ENCODE measurements at regions not wholly inside any gene's neighbourhood (a gene's known extent, or its start where the extent isn't known, plus 50 kb on each side); places are given as distances from the start of the nearest gene placed in this dataset.

DNA sequence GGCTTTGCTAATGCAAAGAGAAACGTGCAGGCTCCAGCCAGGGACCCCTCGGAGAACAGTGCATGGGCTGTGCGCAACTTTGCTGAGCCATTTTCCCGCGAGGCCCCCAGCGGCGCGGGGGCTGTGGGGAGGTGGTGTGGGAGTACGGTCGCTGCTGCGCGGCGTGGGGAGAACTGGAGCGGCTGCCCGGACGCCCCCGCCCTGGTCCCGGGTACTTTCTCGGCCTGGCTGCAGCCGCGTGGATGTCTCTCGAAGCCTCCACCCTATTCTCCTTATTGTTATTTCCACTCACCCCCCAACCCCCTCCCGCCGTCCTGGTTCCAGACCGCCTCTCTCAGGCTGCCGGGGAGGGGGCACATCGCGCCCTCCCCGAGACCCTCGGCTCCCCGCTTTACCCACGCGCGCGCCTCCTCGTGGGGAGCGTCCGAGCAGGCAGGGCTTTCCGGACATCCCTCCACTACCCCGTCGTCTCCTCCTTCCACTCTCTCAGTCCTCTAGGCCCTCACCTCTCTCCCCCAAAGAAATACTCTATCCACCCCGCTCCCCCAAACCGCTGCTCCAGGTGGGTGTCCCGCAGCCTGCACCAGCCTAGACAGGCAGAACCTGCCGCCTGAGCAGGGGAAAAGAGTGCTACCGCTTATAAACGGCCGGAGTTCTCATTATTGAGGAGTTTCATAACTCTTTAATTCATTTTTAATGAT is 68.6 kb upstream of the TBCA start:
- DNase-seq (ENCODE audit: low read depth) = no peak

DNA sequence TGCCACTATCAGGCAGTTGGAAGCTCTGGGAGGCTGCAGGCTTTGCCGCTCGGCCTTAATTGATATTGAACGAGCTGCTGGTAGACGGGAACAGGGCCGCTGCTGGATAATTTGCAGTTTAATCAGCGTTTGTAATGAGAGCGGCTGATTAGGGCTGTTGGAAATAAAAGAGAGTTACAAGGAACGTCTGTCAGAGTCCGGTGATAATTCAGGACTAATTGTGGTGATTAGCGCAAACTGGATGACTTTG is 68.2 kb upstream of the TBCA start:
- no peak for DNase-seq (ENCODE audit: low read depth)

DNA sequence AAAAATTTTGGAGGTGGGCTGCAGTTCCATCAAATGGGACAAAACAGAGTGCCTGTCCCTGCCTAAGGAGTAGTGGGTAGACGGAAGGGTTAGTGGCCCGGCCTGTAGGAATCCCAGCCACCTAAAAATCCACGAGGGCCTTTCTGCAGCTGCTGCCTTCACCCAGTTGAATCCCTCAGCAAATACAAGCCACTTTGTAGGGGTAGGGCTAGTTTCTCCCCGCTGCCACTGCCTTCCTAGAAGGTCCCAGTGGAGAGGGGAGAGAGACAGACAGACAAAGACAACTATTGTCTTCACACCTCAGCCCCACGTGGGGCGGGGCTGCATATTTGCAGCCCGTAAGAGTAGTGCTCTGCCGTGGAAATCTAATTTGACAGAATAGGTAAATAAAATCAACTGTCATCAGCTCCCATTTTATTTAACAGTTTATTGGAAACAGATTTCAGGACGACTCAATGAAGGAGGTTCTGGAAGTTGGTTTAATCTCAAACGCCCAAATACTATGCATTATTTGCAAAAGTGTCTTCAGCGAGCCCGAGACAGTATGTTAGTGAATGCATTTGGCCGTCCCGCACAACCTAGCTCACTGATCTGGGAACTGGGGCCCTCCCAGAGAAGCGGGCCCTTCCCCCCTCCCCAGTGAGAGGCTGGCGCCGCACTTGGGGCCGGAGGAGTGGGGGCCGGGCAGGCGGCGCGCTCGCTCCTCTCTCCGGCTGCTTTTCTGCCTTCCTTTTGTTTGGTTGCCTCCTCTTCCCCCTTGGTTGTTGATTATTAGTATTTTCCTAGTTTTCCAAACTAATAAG is 67.6 kb upstream of the TBCA start:
- no peak for DNase-seq (ENCODE audit: low read depth)

DNA sequence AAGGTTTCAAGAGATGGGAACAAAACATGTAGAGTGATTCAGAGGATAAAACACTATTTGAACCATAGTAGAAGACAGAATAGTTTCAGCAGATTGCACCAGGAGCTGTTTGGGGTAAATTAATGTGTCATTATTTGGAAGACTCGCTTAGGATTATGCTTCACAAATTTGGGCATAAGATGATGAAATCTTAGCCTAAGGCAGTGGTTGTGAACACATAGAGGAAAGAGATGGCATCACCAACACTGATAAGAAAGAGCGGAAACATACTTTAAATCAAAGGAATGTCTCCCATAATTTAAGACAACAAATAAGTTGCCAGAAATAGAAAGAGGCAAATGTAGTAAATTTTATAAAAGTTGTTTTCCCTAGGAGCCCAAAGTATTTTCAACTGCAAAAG is 66.1 kb upstream of the TBCA start:
- DNase-seq (ENCODE audit: low read depth) = no peak

DNA sequence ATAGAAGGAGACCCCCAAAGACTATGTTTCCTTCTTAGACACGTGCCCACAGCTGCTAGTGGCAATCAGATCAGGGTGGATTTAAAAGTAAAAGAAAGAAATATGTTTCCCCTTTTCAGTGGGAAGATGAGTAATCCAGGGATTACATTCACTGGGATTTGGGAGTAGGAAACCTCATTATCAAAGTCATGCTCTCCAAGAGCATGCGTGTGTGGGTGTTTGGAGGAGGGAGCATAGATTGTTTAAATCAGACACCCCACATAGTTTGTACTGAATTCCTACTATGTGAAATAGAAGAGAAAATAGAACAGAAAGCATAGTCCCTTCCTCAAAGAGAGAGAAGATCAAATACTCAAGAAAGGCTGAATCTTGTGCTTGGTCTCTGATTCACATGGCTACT is 65.5 kb upstream of the TBCA start:
- DNase-seq (ENCODE audit: low read depth) = no peak

DNA sequence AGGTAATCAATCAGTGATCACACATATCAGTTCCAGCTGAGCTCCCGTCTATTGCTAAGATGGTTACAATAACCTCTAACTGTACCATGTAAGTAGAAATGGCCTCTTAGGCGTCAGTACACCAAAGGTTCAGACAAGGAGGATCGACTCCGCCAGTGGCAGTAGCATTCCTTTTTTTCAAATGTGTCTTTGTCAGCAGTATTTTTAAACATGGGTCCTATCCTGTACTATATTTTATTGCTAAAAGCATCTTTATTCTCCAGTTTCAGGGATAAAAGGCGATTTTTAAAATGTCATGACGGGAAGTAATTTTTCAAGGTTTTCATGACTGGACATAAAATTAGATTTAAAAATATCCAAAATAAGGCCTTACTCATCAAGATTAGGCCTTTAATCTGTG is 64.8 kb upstream of the TBCA start:
- no peak for DNase-seq (ENCODE audit: low read depth)

DNA sequence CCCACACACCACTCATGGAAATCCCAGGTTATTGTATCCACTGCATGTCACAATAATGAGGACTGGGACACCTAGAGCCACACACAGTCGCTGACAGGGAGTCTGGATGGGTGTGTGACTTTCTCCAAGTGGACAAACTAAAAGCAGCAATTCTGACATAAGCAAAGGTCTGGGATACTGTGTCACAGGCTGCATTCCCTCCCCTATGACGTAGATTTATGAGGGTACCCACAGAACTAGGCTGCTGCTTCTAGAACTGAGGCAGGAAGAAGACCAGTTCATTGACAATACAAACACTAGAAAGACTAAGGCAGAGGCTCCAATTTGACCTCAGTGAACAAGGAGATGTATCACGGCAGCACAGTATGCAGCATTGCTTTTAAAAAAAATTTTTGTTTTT is 63.6 kb upstream of the TBCA start:
- DNase-seq (ENCODE audit: low read depth) = no peak

DNA sequence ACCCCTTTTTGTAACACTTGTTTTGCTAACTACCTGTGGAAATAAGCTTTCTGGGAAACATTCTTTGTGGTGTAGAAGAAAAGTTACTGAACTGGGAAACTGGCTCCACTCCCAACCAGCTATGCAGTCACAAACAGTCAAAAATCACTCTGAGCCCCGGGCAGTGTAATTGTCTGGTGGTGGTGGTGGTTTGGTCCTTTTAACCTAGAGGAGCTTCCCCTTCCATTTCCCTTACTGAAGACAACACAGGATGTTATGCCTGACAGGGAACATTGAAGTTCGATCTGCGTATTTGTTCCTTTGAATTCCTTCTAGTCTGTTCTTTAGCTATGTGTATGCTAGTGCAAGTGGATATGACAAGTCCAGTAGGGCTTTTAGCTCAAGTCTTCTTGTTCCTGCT is 56.8 kb upstream of the TBCA start:
- no peak for DNase-seq (ENCODE audit: low read depth)

DNA sequence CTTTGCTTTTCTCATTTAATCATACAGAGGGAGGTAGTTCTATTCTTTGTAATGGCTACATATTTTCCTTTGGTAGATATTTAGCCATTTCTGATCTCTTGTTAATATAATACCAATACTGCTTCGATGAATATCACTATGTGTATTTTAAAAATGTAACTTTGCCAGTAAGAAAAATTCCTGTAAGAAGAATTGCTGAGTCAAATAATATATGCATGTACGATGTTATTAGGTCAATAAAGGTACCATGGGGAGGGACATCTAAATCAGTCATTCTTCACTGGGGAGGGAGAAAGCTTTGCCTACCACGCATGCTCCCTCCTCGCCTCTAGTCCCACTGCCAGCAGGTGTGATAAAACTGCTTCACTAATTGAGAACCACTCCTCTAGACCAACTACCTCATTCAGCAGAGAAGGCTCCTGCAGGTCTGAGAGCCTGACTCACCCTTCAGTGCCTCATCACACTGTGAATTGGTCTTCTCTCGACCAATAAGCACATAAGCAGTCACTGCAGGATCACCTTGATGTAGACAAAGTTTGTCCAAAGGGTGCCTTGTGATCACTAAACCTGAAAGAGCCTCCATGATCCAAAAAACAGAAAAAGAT is 56.1 kb upstream of the TBCA start:
- DNase-seq (ENCODE audit: low read depth) = no peak

DNA sequence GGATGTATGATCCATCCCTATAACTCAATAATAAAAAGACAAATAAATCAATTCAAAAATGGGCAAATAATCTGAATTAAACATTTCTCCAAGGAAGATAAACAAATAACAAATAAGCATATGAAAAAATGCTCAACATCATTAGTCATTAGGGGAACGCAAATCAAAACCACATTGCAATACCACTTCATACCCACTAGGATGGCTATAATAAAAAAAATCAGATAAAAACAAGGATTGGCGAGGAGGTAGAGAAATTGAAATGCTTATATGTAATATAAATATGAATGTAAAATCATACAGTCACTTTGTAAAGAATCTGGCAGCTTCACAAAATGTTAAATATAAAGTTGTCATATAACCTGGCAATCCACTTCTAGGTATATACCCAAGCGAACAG is 52.3 kb upstream of the TBCA start:
- DNase-seq (ENCODE audit: low read depth) = no peak

Measured in CMK (cell line).